ENCODE measurements at regions not wholly inside any gene's neighbourhood (a gene's known extent, or its start where the extent isn't known, plus 50 kb on each side); places are given as distances from the start of the nearest gene placed in this dataset.

DNA sequence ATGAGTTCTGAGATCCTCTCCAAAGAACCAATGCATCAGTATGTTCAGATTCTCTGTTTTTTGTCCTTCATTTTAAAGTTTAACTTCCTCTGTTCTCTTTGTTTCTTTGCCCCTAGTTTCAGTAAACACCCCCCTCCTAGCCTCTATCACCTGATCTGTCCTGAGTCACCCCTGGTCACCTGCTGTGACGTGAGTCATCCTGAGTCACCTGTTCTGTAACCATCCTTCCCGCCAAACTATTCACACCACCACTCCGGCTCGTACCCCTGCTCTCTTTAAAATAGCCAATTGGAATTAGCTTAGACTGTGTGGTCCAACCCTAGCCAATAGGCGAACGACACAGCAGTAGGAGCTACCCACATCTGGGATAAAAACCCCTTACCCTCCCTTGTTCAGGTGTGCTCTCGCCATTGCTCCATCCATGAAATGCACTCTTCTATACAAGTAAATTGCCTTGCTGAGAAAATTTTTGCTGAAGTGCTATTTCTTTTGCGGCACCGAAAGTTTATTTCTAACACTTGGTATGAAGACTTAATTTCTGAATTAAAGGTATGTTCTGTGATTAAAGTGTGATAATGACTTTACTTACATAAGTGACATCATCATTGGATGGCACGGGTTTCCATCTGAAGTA lies 318.4 kb downstream of the AASDHPPT start:
- TF ChIP-seq CTCF (IDR thresholded peaks at IDR 0.05; ENCODE audit: insufficient read depth, low read depth, low read length) (no peak), EZH2 (IDR thresholded peaks at IDR 0.05; ENCODE audit: insufficient read depth, low read length) (no peak)

Measured in astrocyte (in vitro differentiated cells and primary cell).